ENCODE measurements at regions not wholly inside any gene's neighbourhood (a gene's known extent, or its start where the extent isn't known, plus 50 kb on each side); places are given as distances from the start of the nearest gene placed in this dataset.

- TF ChIP-seq CTCF (IDR thresholded peaks at IDR 0.05; ENCODE audit: insufficient read depth, low read depth, low read length) (no peak), EZH2 (IDR thresholded peaks at IDR 0.05; ENCODE audit: insufficient read depth, low read length) (no peak)
Observed at GRCh38 chr13:67314405-67314804, 84.3 kb upstream of the PCDH9 start.
